C4-2B (cell line): ENCODE measurements at regions not wholly inside any gene's neighbourhood (a gene's known extent, or its start where the extent isn't known, plus 50 kb on each side); places are given as distances from the start of the nearest gene placed in this dataset.

Experiments
- CTCF ChIP-seq: fragments of 450-650 bp; conservative IDR thresholded peaks from 2 replicates; pipeline ENCODE4 v1.5.1; 2017; ENCODE audit warnings: mild to moderate bottlenecking
- ZFX ChIP-seq: fragments of 450-650 bp; IDR thresholded peaks from 2 replicates; pipeline ENCODE4 v1.6.1; 2017

- TF ChIP-seq CTCF (no peak), ZFX (no peak)
Observed at GRCh38 chr12:20126601-20127000, 241.7 kb upstream of the PDE3A start.
